CD4-positive, alpha-beta T cell treated with Interleukin-15 for 4 hours (primary cell): ENCODE measurements at regions not wholly inside any gene's neighbourhood (a gene's known extent, or its start where the extent isn't known, plus 50 kb on each side); places are given as distances from the start of the nearest gene placed in this dataset.

Source experiments
- DNase-seq: peaks from one replicate; pipeline ENCODE4 v3.0.0-alpha.2; 2020; ENCODE audit warnings: low spot score

DNA sequence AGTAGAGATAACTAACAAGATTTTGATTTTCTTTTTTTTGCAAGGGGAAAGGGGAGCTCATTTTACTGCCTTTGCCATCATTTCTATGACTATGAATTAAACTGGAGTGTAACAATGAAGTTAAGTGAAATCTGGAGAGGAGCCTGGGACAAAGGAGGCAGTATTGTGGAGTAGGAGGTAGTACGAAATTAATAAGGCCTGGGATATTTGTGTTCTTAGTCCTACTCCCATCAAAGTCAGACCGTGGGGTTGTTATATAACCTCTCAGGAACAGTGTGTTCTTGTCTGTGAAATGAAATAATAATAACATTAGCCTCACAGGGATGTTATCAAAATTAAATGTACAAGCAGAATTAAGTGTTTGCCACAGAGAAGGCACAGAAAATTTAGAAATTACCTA lies 204.3 kb upstream of the EMCN start:
- DNase-seq: no peak

DNA sequence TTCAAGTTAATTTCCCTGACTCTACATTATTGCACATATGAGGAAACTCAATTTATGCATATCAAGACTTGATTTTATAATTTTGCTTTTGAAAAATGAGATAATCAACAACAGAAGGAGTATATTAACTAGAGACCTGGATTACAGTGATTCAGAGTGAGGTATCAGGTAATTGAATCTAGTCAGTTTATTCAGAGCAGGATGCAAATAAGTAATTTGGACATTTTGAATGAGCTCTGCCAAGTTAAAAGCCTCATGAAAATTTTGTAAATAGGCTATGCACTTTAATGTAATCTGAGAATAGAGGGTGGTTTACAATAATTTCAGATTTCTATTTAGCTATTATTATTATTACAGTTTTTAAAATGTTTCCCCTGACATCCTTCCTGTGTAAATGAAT lies 203.7 kb upstream of the EMCN start:
- no peak for DNase-seq

DNA sequence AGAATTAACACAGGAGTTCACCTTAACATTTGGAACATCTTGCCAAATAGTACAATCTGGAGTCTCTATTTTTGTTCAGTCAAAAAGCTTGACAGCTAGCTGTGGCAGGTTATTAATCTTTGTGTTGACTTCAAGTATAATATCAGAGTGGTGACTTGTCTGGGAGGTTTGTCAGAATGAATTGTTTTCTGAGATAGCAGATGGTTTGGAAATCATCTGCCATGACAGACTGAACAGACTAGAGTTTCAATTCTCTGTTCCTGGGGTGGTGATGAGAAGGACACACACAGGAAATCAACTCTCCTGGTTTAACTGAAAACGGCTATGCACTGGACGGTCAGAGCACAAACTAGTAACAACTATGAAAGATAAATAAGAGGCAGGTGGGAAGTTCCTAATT lies 203.3 kb upstream of the EMCN start:
- DNase-seq: no peak

DNA sequence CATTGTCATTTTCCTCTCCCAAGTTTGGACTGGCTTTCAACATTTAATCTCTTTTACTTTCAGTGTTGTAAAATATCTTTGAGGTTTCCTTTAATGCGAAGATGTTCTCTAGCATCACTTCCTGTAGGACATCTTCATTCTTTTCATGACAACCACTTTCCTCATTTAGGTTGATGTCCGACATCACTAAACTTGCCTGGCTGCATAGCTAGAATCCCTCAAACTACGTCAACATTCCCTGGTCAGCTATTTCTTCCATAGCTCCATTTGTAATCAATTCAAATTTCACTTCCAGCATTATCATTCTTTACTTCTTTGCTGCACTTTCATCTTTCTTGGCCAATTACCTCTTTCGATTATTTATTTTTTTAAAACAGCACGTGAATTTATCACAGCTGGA lies 198.6 kb upstream of the EMCN start:
- no peak for DNase-seq

DNA sequence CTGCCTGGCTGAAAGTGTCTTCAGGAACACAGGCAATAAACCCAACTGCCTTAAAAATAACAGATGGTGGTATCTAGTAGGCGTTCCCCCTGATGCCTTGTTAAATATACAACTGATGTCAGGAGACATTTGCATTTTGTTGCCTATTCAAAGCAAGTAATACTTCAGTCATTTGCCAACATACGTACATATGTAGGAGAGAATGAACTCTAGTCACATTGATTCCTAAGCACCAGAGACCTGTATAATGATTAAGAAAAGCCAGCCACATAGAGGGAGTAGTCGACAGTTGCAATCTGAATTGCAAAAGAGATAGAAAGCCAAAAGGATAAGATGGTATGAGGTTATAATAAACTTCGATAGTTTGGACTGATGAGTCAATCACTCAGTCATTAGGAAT lies 191.0 kb upstream of the EMCN start:
- DNase-seq: no peak

DNA sequence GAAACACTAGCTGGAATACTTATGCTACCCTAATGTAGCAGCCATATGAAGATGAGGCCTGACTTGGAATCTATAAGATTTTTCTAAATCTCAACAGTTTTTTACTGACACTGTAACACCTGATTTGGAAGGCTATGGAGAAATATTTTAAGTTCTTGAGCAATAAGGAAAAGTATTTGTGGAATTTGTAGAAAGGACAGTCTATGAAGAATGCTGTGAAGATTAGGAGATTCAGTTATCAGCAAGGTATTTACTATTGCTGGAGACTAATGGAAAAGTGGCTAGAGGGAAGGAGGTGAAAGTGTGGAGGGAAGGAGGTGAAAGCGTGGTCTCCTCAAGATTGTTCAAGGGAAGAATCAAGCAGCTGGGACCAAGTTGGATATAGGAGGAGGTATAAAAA lies 190.0 kb upstream of the EMCN start:
- no peak for DNase-seq

DNA sequence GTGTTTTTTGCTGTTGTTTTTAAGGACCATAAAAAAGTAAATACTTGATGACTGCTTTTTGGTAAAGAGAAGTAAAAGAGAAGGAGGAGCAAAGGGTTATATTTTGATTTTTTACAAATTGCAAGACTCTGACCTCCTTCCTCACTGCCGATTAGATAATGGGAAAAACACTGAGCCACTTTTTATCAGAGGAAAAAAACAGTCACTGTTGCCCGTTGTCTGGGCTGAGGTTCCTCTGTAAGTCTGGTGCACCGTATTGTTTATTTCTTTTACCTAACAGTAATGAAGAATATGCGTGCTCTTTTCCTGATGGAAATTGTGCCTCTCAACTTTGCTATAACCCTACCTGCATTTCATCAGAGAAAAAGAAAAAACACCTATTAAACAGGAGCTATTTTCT lies 178.7 kb upstream of the EMCN start:
- DNase-seq: no peak

DNA sequence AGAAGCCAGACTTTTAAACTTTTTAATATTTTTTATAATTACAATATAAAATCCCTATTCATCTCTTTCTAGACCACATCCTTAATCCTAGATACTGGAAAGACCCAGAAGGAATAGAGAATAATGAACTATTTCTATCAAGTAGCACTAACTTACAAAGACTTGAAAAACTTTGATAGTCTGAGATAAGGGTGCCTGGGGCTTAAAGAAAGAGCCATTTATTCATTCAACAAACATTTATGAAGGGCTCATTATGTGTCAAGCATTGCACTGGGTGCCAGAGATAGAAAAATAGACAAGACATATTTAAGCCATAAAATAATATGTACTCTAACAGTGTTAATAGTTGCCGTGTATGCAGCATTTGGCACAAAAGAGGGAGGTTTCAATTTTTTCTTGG lies 178.0 kb upstream of the EMCN start:
- no peak for DNase-seq

DNA sequence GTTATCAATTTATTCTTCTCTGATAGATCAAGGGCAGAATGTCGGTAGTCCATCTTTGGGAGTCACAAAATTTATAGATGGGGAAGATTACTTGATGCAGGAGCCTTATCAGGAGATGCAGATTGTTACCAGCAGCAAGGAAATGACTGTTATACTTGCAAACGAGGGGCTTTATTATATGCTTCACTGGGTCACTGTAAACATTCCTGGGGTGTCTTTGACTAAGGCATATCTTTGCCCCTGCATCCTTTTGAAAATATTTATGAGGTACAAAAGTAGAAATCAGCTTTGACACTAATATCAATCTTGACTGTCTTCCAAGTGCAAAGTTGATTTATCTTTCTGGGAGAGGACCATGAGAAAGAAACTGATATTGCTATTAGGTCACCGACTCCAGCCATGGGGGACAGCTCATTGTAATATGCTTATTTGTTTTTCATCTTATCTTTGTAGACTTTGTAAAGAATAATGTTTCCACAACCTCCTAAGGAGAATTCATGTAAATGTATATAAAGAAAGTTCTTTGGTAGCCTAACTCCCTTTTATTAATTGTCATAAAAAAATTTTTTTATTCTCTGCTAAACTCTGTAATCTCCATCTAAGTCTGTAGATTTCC lies 177.3 kb upstream of the EMCN start:
- DNase-seq: no peak

DNA sequence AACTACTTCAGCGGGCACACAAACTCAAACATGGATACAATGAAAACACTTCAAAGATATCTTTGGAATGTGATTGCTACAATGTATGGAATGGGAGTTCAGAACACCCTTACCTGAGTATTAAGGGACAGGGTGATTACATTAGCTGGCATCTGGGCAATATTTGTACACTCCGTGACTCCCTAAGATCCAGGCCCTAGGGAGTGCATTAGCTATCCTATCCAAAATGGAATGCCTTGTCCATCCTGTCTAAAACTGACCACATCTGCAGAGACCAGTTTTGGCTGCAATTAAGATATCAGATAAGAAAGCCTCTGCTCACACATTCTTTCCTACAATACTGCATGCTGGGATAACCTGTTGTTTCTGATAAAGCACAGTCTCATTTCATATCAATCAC lies 176.6 kb upstream of the EMCN start:
- DNase-seq: no peak

DNA sequence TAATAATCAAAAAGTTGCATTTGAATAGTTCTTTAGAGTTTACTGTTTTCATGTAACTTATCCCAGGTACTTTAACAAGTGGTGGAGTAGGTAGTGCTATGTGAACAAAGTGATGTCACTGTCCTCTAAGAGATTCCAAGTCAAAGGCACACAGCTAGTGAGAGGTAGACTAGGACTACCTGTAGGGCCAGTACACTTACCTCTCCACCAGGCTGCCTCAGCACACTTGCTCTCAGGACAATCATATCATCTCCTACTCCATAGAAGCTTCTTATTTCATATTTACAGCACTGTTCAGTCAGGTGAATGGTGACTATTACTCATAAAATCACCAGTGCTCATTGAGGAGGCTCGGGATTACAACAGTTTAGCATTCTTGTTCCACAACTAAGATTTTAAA lies 173.0 kb upstream of the EMCN start:
- no peak for DNase-seq

DNA sequence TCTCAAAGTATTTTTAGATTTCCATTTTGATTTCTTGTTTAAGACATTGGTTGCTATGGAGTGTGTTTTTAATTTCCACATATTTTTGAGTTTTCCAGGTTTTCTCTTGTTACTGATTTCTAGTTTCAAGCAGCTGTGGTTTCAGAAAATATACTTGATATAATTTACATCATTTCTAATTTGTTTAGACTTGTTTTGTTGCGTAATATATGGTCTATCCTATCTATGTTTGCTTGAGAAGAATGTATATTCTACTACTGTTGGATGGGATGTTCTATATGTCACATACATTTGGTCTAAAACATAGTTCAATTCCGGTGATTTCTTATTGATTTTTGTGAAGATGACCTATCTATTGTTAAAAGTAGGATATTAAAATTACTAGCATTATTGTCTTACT lies 170.5 kb upstream of the EMCN start:
- no peak for DNase-seq

DNA sequence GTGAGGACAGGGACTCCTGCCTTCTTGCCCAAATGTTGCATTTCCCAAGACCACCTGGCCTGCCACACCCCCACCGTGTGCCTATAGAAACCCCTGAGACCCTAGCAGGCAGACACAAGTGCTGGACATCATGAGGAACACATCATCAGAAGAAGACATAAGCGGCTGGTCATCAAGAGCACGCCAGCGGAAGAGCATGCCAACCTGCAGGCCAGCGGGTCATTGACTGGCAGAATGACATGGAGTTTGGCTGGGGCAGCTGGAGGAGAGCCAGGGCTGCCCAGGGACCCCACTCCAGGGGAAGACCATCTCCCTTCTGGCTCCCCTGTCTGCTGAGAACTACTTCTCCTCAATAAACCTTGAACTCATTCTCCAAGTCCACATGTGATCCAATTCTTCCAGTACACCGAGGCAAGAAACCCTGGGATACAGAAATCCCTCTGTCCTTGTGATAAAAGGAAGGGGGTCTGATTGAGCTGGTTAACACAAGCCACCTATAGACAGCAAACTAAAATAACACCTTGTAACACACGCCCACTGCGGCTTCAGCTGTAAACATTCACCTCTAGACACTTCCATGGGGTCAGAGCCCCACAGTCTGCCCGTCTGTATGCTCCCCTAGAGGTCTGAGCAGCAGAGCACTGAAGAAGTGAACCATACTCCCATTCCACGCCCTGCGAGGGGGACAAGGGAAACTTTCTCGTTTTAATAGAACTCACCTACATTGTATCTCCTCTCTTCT lies 164.8 kb upstream of the EMCN start:
- DNase-seq: no peak

DNA sequence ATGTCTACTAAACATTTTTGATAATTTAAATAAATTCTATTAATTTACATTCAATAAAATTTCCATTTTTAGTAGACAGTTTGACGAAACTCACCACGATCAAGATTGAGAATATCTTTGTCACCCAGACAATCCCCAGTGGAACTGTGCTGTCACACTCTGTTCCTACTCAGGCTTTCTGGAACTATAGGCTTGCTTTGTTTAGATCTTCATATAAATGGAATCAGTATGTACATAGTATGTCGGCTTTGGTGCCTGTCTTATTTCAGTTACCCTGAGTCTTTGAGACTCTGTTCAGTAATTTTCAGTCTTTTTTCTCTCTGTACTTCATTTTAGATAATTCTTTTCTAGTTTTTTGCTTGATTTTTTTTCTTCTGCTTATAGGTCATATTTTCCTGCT lies 163.5 kb upstream of the EMCN start:
- DNase-seq: no peak

DNA sequence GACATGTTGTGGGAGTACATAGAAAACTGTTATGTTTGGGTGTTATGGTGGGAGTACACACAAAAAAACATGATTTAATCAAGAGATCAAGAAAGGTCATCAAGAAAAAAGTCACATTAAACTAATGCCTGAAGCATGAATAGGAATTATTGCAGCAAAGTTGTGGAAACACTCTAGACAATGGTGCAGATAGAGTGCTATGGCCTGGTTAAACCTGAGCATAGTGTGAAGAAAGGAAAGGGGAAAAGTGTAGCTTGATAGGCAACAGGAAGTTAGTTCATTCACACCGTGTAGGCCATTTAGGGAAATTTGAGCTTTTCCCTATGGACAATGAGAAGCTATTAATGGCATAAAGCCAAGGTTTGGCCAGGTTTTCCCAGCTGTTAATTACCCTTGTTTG lies 162.1 kb upstream of the EMCN start:
- no peak for DNase-seq

DNA sequence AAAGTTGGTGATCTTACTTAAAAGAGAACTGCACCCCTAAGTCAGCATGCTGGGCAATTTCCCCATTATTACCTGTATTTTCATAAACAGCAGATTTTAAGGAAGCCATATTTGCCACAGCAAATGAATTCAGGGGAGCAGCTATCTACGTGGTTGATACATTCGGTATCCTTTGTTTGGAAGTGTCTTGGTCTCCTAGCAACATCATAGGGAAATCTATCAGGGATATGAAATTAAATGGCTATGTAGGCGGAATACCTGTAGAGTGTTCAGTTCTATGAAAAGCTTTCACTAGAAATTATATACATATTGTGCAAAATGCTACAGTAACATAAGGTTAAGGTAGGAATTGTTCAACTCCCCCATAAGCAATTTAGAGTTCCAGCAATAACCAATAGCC lies 157.2 kb upstream of the EMCN start:
- no peak for DNase-seq

DNA sequence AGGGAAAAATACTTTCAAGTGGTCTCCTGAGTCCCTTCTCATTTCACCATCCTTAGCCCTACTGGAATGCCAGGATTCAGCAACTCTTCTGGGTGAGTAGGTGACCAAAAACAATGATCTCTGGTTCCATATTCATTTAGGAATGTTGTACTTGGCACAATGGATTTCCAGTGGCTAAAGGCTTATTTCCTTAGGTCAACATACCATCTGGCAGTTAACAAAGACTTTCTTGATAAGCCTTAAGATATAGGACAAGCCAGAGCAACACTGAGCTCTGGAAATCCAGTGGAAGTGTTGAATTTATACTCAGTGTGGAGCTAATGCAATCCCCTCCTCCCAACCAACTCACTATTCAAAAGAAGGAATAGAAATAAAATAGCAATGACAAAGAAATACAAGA lies 139.4 kb upstream of the EMCN start:
- no peak for DNase-seq

DNA sequence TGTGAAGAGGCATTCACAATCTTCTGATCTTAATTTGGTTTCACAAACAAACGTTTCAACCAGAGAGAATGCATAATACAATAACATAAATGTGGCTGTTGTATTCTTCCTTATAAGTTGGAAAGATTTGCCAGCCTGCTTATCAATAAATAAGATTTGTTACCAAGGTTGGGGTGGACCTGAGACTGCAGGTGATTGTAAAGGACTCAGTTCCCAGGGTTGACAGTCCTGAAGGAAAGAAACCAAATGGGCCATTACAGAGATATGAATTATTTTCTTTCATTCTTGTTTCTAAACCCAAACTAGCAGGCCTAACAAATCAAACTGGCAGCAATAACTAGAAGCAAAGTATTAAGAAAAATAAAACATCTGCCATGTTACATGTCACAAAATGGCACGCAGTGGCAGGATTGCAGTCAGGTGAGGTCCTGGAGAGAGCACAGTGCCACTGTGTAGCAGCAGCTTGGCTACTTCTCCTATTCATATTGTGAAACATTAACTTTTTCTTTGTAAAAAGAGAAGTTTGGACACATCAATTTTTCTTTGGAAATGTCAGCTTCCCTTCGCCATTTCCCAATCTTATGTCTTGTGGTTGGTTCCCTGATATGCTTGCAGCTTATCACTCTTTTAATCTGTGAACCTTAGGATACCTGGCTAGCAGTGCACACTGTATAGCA lies 133.8 kb upstream of the EMCN start:
- no peak for DNase-seq

DNA sequence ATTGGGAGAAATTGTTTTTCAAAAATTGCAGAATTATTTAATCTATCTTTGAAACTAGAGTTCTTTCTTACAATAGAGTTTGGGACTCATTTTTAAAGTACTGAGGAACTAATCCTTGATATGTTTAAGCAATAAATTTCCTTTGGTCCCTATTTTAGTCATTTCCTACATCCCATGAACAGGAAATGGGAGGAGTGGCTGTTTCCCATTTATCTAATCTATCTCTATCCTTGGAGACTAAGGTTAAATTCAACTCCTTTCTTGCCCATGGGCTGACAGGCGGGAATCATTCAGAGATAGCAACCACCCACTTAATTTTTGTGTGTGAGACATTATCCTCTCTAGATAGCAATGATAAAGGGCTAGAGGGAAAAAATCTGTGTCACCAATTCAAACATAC lies 131.6 kb upstream of the EMCN start:
- DNase-seq: no peak

DNA sequence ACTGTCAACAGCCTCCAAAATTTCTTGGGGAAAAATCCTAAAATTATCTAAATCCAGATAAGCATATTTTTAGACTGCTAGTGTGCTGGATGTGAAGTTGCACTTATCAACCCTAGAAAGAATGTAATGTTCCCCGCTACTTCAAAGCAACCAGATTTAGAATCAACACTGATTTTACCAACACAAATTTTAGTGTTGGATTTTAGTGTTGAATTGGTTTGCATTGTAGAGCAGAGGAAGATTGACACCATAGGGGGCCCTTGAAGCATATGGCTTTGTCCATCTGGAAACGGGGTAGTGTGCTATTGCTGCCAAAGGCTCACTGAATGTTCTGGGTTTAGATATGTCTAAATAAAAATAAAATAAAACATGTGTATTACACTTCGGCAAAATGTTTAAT lies 126.3 kb upstream of the EMCN start:
- DNase-seq: no peak

DNA sequence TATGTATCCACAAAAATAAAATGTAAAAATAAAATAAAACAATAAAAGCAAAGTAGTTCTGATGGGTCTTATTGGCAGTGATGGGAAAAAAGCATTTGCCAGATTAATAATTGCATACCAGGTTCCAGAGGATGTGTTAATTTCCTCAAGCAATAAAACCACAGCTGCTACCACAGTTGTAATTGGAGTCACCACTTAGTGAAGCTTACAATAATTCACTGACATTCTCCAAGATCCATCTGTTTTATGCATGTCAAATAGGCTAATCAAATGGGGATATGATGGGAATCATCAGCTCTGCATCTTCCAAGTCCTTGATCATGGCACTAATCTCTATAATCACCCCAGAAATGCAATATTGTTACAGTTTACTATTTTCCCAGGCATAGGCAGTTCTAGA lies 123.5 kb upstream of the EMCN start:
- DNase-seq: no peak

DNA sequence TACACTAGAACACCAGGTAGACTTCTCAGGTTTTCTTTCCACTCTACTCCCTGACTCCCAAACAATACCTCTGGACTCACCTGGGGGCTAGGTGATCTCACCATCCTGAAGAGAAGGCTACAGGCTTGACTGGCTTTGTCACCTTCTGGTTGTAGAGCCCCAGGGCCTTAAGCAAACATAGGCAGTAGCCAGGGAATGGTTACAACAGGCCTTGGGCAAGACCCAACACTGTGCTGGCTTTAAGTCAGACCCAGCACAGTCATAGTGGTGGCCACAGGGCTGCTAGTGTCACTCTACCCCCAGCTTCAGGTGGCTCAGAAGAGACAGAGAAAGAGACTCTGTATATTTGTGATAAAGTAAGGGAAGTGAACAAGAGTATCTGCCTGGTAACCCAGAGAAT lies 118.1 kb upstream of the EMCN start:
- DNase-seq: no peak

DNA sequence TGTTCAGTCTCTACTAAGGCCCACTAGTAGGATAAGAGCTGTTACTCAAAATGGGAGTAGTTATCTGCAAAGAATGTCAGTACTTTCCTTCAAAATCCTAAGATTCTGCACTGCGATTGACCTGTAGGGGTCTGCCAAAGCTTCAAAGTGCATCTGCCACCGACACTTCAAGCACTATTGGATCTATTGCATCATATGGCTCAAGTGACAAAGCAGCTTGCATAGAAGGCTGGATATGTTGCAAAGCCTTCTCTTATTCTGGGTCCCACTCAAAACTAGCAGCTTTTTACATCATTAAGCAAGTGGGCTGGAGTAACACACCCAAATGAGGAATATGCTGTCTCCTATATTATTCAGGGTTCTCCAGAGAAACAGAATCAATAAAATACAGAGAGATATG lies 115.4 kb upstream of the EMCN start:
- no peak for DNase-seq

DNA sequence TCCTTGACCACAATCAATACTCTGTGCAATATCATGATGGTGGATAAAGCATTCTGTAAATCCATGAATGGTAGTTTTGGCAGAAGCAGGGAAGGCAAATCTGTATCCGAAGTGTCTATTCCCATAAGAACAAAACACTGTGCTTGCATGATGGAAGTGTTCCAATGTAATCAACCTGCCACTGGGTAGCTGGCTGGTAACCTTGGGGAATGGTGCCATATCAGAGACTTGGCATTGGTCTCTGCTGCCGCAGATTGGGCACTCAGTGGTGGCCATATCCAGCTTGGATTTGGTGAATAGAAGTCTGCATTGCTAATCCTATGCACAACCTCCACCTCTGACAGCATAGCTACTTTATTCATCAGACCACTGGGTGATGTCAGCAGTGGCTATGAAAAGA lies 114.3 kb upstream of the EMCN start:
- no peak for DNase-seq
